HTR-8/SVneo (cell line): ENCODE measurements at regions not wholly inside any gene's neighbourhood (a gene's known extent, or its start where the extent isn't known, plus 50 kb on each side); places are given as distances from the start of the nearest gene placed in this dataset.

Source experiments
- DNase-seq: peaks from one replicate; pipeline ENCODE4 v3.0.0; 2011; ENCODE audit warnings: low spot score, mixed read lengths; ENCODE audit not compliant: insufficient read length
- FAIRE-seq: peaks from 2 replicates; lab custom pipeline; 2011; peaks lifted over from hg19 to GRCh38; lab: Jason Lieb, UNC

- DNase-seq (no peak), FAIRE-seq (no peak)
Measured at GRCh38 chr4:116877069-116877468, 208.3 kb downstream of the TRAM1L1 start.

GRCh38 chr4:116872941-116873340, 212.4 kb downstream of the TRAM1L1 start:
- FAIRE-seq (no peak), DNase-seq (no peak)

GRCh38 chr4:116872308-116872707, 213.1 kb downstream of the TRAM1L1 start:
- no peak for DNase-seq
- FAIRE-seq: no peak

- FAIRE-seq (no peak), DNase-seq (no peak)
Measured at GRCh38 chr4:116870686-116871085, 214.7 kb downstream of the TRAM1L1 start.

- no peak for FAIRE-seq
- no peak for DNase-seq
Measured at GRCh38 chr4:116866106-116866505, 219.3 kb downstream of the TRAM1L1 start.

GRCh38 chr4:116862592-116862991, 222.8 kb downstream of the TRAM1L1 start:
- DNase-seq: no peak
- no peak for FAIRE-seq

GRCh38 chr4:116860891-116861290, 224.5 kb downstream of the TRAM1L1 start:
- no peak for DNase-seq
- no peak for FAIRE-seq

GRCh38 chr4:116849620-116850019, 235.8 kb downstream of the TRAM1L1 start:
- FAIRE-seq (no peak), DNase-seq (no peak)

GRCh38 chr4:116847616-116848015, 237.8 kb downstream of the TRAM1L1 start:
- no peak for DNase-seq
- FAIRE-seq: no peak

GRCh38 chr4:116839826-116840225, 245.6 kb downstream of the TRAM1L1 start:
- DNase-seq (no peak), FAIRE-seq (no peak)

GRCh38 chr4:116838609-116839008, 246.8 kb downstream of the TRAM1L1 start:
- FAIRE-seq (no peak), DNase-seq (no peak)

GRCh38 chr4:116829187-116829586, 256.2 kb downstream of the TRAM1L1 start:
- no peak for DNase-seq
- FAIRE-seq: no peak

- FAIRE-seq: no peak
- DNase-seq: no peak
Measured at GRCh38 chr4:116824172-116824571, 261.2 kb downstream of the TRAM1L1 start.

GRCh38 chr4:116811730-116812129, 273.6 kb downstream of the TRAM1L1 start:
- FAIRE-seq (no peak), DNase-seq (no peak)

GRCh38 chr4:116796022-116796421, 289.4 kb downstream of the TRAM1L1 start:
- FAIRE-seq (no peak), DNase-seq (no peak)

- FAIRE-seq (no peak), DNase-seq (no peak)
Measured at GRCh38 chr4:116788723-116789122, 296.7 kb downstream of the TRAM1L1 start.

- FAIRE-seq: no peak
- no peak for DNase-seq
Measured at GRCh38 chr4:116755051-116755450, 330.3 kb downstream of the TRAM1L1 start.

GRCh38 chr4:116752027-116752426, 333.3 kb downstream of the TRAM1L1 start:
- DNase-seq (no peak), FAIRE-seq (no peak)

GRCh38 chr4:116736756-116737155, 348.6 kb downstream of the TRAM1L1 start:
- DNase-seq: no peak
- FAIRE-seq: no peak

GRCh38 chr4:116734178-116734577, 351.2 kb downstream of the TRAM1L1 start:
- no peak for DNase-seq
- FAIRE-seq: no peak

GRCh38 chr4:116733370-116733769, 352.0 kb downstream of the TRAM1L1 start:
- no peak for DNase-seq

GRCh38 chr4:116726523-116726922, 358.9 kb downstream of the TRAM1L1 start:
- DNase-seq (no peak), FAIRE-seq (no peak)

More at GRCh38 chr4:116733370-116733769, 352.0 kb downstream of the TRAM1L1 start:
- FAIRE-seq: no peak

- no peak for DNase-seq
- FAIRE-seq: no peak
Measured at GRCh38 chr4:116724249-116724648, 361.1 kb downstream of the TRAM1L1 start.
